ENCODE measurements at regions not wholly inside any gene's neighbourhood (a gene's known extent, or its start where the extent isn't known, plus 50 kb on each side); places are given as distances from the start of the nearest gene placed in this dataset.

DNA sequence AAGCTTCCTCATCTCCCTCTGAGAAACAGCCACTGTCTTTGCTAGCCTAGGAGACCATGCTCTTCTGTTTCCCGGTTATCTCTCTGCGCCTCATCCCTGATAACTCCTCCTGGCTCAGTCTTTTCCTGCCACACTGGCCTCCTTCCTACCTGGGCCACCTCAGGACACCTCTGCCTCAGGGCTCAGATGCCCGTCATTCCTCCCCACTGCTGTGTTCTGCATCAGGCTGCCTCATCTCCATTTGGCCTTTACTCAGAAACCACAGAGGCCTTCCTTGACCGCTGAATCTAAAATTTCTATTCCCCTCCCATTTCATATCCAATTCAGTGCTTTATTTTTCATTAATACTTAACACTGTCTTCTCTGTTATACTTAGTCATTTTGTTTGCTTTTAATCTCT is 311.0 kb upstream of the RGS6 start:
- Histone ChIP-seq H3K56ac (ENCODE audit: insufficient read length, low read depth, low read length) (no peak overlapping the region), H3K4me2 (ENCODE audit: insufficient read depth, insufficient read length, low read length) (no peak overlapping the region), H2BK20ac (ENCODE audit: low read depth, low read length, poor library complexity, severe bottlenecking) (no peak overlapping the region), H4K20me1 (ENCODE audit: control insufficient read depth, insufficient read depth, insufficient read length) (no peaks in the 10 kb centered on the region), H3K14ac (ENCODE audit: insufficient read depth, low read length) (no peak overlapping the region), H3K27me3 (ENCODE audit: insufficient read depth, low read length) (no peaks in the 10 kb centered on the region), H2AFZ (ENCODE audit: low read length) (no peak overlapping the region), H3K23me2 (ENCODE audit: insufficient read length, low read depth, low read length, poor library complexity, severe bottlenecking) (no peaks in the 10 kb centered on the region), H3K9me3 (ENCODE audit: control insufficient read depth, low read depth, low read length) (no peaks in the 10 kb centered on the region), H3T11ph (ENCODE audit: low read length) (no peak overlapping the region), H3K27ac (ENCODE audit: insufficient read length, low read depth, low read length) (no peak overlapping the region), H2AK5ac (ENCODE audit: insufficient read length, low read length) (no peak overlapping the region), H3K23ac (ENCODE audit: insufficient read length, low read depth, low read length) (no peak overlapping the region), H2BK5ac (ENCODE audit: insufficient read length, low read length) (no peak overlapping the region), H3K18ac (ENCODE audit: insufficient read length, low read depth, low read length) (no peak overlapping the region), H3K4me1 (ENCODE audit: insufficient read depth, low read length) (peaks cover 3% of the 10 kb centered on the region; the same call in 1 of the 2 replicates), H2BK120ac (ENCODE audit: low read depth, low read length, poor library complexity, severe bottlenecking) (no peak overlapping the region), H2BK12ac (ENCODE audit: insufficient read length, low read depth, low read length) (no peak overlapping the region), H3K4ac (ENCODE audit: low read depth, low read length) (no peak overlapping the region), H4K5ac (ENCODE audit: insufficient read length, low read depth, low read length) (no peak overlapping the region), H4K91ac (ENCODE audit: insufficient read length, low read depth, low read length) (no peak overlapping the region), H2BK15ac (ENCODE audit: low read depth, low read length) (no peak overlapping the region), H3K9ac (ENCODE audit: extremely low read depth, insufficient read length, low read length) (no peak overlapping the region), H3K79me1 (ENCODE audit: insufficient read depth, low read depth, low read length, poor library complexity, severe bottlenecking) (no peaks in the 10 kb centered on the region), H4K8ac (replicated peaks; ENCODE audit: insufficient read length, low read depth, low read length) (no peak overlapping the region), H3K79me2 (ENCODE audit: insufficient read depth, low read length) (no peaks in the 10 kb centered on the region)
- Mint-ChIP-seq H3K27ac (peak overlapping the region in 1 of 3 experiments; percentile 39; a peak in 1 of 7 replicates), H3K4me1 (peaks cover 19 to 22% of the 10 kb centered on the region in 2 experiments), H3K9me3 (no peaks in the 10 kb centered on the region), H3K27me3 (ENCODE audit: low read depth) (no peaks in the 10 kb centered on the region), H3K4me3 (no peak overlapping the region), H3K36me3 (ENCODE audit: insufficient read depth in 1 of 3, low read depth in 3 of 3) (peaks cover 3 to 38% (median 21%) of the 10 kb centered on the region in 3 experiments; a peak in 6 of 7 replicates)
- TF ChIP-seq, protein P1, sequence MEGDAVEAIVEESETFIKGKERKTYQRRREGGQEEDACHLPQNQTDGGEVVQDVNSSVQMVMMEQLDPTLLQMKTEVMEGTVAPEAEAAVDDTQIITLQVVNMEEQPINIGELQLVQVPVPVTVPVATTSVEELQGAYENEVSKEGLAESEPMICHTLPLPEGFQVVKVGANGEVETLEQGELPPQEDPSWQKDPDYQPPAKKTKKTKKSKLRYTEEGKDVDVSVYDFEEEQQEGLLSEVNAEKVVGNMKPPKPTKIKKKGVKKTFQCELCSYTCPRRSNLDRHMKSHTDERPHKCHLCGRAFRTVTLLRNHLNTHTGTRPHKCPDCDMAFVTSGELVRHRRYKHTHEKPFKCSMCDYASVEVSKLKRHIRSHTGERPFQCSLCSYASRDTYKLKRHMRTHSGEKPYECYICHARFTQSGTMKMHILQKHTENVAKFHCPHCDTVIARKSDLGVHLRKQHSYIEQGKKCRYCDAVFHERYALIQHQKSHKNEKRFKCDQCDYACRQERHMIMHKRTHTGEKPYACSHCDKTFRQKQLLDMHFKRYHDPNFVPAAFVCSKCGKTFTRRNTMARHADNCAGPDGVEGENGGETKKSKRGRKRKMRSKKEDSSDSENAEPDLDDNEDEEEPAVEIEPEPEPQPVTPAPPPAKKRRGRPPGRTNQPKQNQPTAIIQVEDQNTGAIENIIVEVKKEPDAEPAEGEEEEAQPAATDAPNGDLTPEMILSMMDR (conservative IDR thresholded peaks at IDR 0.05) = no peak
- no peak for DNase-seq
- no CpG with 5 or more reads among the region's 4 CpGs for WGBS (ENCODE audit: extremely low coverage, insufficient read length, low lambda C conversion rate)
